CD4-positive, CD25-positive, alpha-beta regulatory T cell (primary cell): ENCODE measurements at regions not wholly inside any gene's neighbourhood (a gene's known extent, or its start where the extent isn't known, plus 50 kb on each side); places are given as distances from the start of the nearest gene placed in this dataset.

Experiments
- ATAC-seq, 2 donors: fragments of 150-1000 bp; cut with Tn5 transposase; one replicate each; pipeline ENCODE4 v1.10.0; 2021; ENCODE audit warnings: low read depth in 2 of 2, moderate number of reproducible peaks in 2 of 2, moderate library complexity in 1 of 2
- DNase-seq, 3 donors: peaks; one replicate each; pipeline versions ENCODE4 v3.0.0 to v3.0.0-alpha.2; 2012 to 2022; ENCODE audit warnings: mixed read lengths in 1 of 3
- H3K27ac ChIP-seq: one replicate; pipeline ENCODE4 v1.7.0; 2013; ENCODE audit warnings: mild to moderate bottlenecking, low read length; ENCODE audit not compliant: insufficient read depth, poor library complexity, severe bottlenecking
- H3K27me3 ChIP-seq: one replicate; pipeline ENCODE4 v1.7.0; 2013; ENCODE audit warnings: low read length; ENCODE audit not compliant: control insufficient read depth, insufficient read depth
- H3K36me3 ChIP-seq: one replicate; pipeline ENCODE4 v1.7.0; 2013; ENCODE audit warnings: mild to moderate bottlenecking, low read length, moderate library complexity; ENCODE audit not compliant: control insufficient read depth, insufficient read depth
- H3K4me1 ChIP-seq: 2 replicates; pipeline ENCODE4 v1.7.0; 2013; ENCODE audit warnings: mild to moderate bottlenecking, low read length; ENCODE audit not compliant: insufficient read depth, control insufficient read depth, poor library complexity, severe bottlenecking
- H3K4me3 ChIP-seq: one replicate; pipeline ENCODE4 v1.7.0; 2013; ENCODE audit warnings: low read depth, mild to moderate bottlenecking, low read length, moderate library complexity
- H3K9me3 ChIP-seq, 2 experiments: 1 replicate in 1 of 2; 2 replicates in 1 of 2; pipeline ENCODE4 v1.7.0; 2013; ENCODE audit warnings: low read length in 2 of 2, mild to moderate bottlenecking in 1 of 2, moderate library complexity in 1 of 2; ENCODE audit not compliant: control insufficient read depth in 2 of 2
- H3K27ac Mint-ChIP-seq, 3 donors: one replicate each; pipeline ENCODE4 v1.8.0; 2020 to 2022; ENCODE audit warnings: mild to moderate bottlenecking in 3 of 3, mixed read lengths in 3 of 3, moderate library complexity in 2 of 3
- H3K27me3 Mint-ChIP-seq: one replicate; pipeline ENCODE4 v1.8.0; 2022; ENCODE audit warnings: mild to moderate bottlenecking, mixed read lengths
- H3K36me3 Mint-ChIP-seq: one replicate; pipeline ENCODE4 v1.8.0; 2020; ENCODE audit warnings: mixed read lengths
- H3K4me1 Mint-ChIP-seq, 4 donors: one replicate each; pipeline ENCODE4 v1.8.0; 2020 to 2022; ENCODE audit warnings: mixed read lengths in 4 of 4, mild to moderate bottlenecking in 1 of 4
- H3K4me3 Mint-ChIP-seq, 4 donors: one replicate each; pipeline ENCODE4 v1.8.0; 2020 to 2022; ENCODE audit warnings: mild to moderate bottlenecking in 4 of 4, mixed read lengths in 4 of 4, moderate library complexity in 3 of 4
- H3K9me3 Mint-ChIP-seq, 7 donors: one replicate each; pipeline ENCODE4 v1.8.0; 2020 to 2022; ENCODE audit warnings: mixed read lengths in 7 of 7, mild to moderate bottlenecking in 3 of 7, moderate library complexity in 2 of 7

DNA sequence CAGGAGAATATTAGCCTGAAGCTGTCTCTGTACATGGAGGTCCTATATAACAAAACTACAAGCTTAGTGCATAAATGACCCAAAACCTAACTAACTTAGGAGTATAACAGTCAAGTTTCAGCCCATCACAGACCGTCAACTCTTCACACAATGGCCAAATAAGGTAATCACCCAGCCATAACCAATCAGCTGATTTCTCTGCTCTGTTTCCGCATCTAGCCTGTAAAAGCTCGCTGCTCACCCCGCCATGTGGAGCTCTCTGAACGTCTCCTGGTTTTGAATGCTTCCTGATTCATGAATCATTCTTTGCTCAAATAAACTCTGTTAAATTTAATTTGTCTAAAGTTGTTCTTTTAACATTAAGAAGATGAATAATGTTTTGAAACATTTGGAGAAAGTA, 593.6 kb downstream of the TMX3 start:
- no peaks in the 10 kb centered on the region for H3K9me3 ChIP-seq
- H3K4me3 ChIP-seq: no peak overlapping the region
- H3K4me3 Mint-ChIP-seq: peak overlapping the region in 1 of 4 donors; percentile 43
- no peak for ATAC-seq
- H3K4me1 Mint-ChIP-seq: no peaks in the 10 kb centered on the region
- DNase-seq: no peak
- no peaks in the 10 kb centered on the region for H3K36me3 ChIP-seq
- H3K36me3 Mint-ChIP-seq: no peaks in the 10 kb centered on the region
- peaks cover 1 to 16% (median 4%) of the 10 kb centered on the region in 7 donors for H3K9me3 Mint-ChIP-seq
- no peak overlapping the region for H3K27ac Mint-ChIP-seq
- no peak overlapping the region for H3K27ac ChIP-seq
- H3K27me3 Mint-ChIP-seq: no peaks in the 10 kb centered on the region
- H3K4me1 ChIP-seq: no peaks in the 10 kb centered on the region
- H3K27me3 ChIP-seq: no peaks in the 10 kb centered on the region

DNA sequence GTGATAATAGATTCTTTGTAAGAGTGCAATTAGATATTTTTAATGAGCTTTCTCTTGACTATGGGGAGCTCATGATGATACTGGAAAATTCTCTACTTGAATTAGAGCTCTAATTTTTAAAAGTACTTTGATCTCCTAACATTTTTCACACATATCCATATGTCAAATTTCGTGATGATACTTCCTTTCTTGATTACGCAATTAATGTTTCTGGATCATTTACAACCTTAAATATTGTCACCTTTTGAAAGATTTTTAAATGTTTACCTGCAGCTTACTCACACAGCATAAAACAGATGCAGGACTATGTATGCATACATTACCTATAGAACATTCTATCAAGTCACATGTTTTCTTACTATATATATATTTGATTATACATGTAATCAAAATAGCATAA, 598.5 kb upstream of the DSEL start:
- Histone ChIP-seq H3K9me3 (no peaks in the 10 kb centered on the region), H3K27me3 (no peaks in the 10 kb centered on the region), H3K36me3 (no peaks in the 10 kb centered on the region), H3K27ac (no peak overlapping the region), H3K4me1 (no peaks in the 10 kb centered on the region), H3K4me3 (no peak overlapping the region)
- Mint-ChIP-seq H3K36me3 (no peaks in the 10 kb centered on the region), H3K27ac (no peak overlapping the region), H3K4me3 (no peak overlapping the region), H3K4me1 (no peaks in the 10 kb centered on the region), H3K27me3 (no peaks in the 10 kb centered on the region), H3K9me3 (peaks cover 0 to 8% (median 1%) of the 10 kb centered on the region in 7 donors)
- DNase-seq: no peak
- ATAC-seq: no peak

GRCh38 chr18:68104036-68104435, 587.5 kb upstream of the DSEL start:
- no peak overlapping the region for H3K27ac Mint-ChIP-seq
- no peak overlapping the region for H3K4me3 Mint-ChIP-seq
- H3K36me3 Mint-ChIP-seq: no peaks in the 10 kb centered on the region
- H3K27me3 Mint-ChIP-seq: no peaks in the 10 kb centered on the region
- Histone ChIP-seq H3K36me3 (no peaks in the 10 kb centered on the region), H3K4me1 (no peaks in the 10 kb centered on the region), H3K27me3 (no peaks in the 10 kb centered on the region), H3K9me3 (no peaks in the 10 kb centered on the region), H3K27ac (no peak overlapping the region), H3K4me3 (no peak overlapping the region)
- ATAC-seq (no peak), DNase-seq (no peak)
- H3K9me3 Mint-ChIP-seq: peaks cover 0 to 22% (median 5%) of the 10 kb centered on the region in 7 donors
- H3K4me1 Mint-ChIP-seq: no peaks in the 10 kb centered on the region

GRCh38 chr18:68103561-68103960, 587.0 kb upstream of the DSEL start:
- H3K4me3 ChIP-seq: no peak overlapping the region

DNA sequence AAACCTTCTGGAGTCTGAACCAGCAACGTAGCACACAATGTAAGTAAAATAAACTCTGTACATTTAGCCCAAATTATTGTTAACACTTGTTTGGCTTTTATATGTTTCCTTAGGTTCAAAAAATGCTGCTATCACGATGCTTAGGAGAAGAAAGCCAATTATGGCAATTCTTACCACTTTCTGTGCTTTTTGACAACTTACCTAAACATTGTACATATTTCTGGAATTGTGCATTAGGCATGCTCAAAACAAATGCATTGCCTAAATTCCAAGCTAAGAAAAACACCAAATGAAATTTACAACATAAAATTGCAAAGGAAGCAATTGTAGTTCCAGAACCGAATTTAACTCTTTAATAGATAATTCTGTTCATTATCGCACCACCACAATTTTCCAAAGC, 585.6 kb upstream of the DSEL start:
- H3K4me1 Mint-ChIP-seq: no peaks in the 10 kb centered on the region
- H3K27me3 ChIP-seq: no peaks in the 10 kb centered on the region
- H3K4me3 ChIP-seq: no peak overlapping the region
- H3K9me3 Mint-ChIP-seq: peaks cover 0 to 12% (median 5%) of the 10 kb centered on the region in 7 donors
- H3K4me1 ChIP-seq: no peaks in the 10 kb centered on the region
- H3K27ac Mint-ChIP-seq: no peak overlapping the region
- no peaks in the 10 kb centered on the region for H3K36me3 ChIP-seq
- no peaks in the 10 kb centered on the region for H3K27me3 Mint-ChIP-seq
- no peaks in the 10 kb centered on the region for H3K36me3 Mint-ChIP-seq
- DNase-seq (no peak), ATAC-seq (no peak)
- no peak overlapping the region for H3K27ac ChIP-seq
- H3K9me3 ChIP-seq: no peaks in the 10 kb centered on the region
- no peak overlapping the region for H3K4me3 Mint-ChIP-seq

More at GRCh38 chr18:68103561-68103960, 587.0 kb upstream of the DSEL start:
- Histone ChIP-seq H3K27me3 (no peaks in the 10 kb centered on the region), H3K36me3 (no peaks in the 10 kb centered on the region), H3K9me3 (no peaks in the 10 kb centered on the region), H3K4me1 (no peaks in the 10 kb centered on the region), H3K27ac (no peak overlapping the region)
- H3K4me3 Mint-ChIP-seq: no peak overlapping the region
- H3K36me3 Mint-ChIP-seq: no peaks in the 10 kb centered on the region
- no peak for DNase-seq
- H3K27me3 Mint-ChIP-seq: no peaks in the 10 kb centered on the region
- no peak overlapping the region for H3K27ac Mint-ChIP-seq
- H3K9me3 Mint-ChIP-seq: peaks cover 0 to 22% (median 5%) of the 10 kb centered on the region in 7 donors
- no peak for ATAC-seq
- no peaks in the 10 kb centered on the region for H3K4me1 Mint-ChIP-seq

- no peaks in the 10 kb centered on the region for H3K4me1 Mint-ChIP-seq
- Histone ChIP-seq H3K27me3 (no peaks in the 10 kb centered on the region), H3K27ac (no peak overlapping the region), H3K36me3 (no peaks in the 10 kb centered on the region), H3K9me3 (no peaks in the 10 kb centered on the region), H3K4me1 (no peaks in the 10 kb centered on the region), H3K4me3 (no peak overlapping the region)
- no peak overlapping the region for H3K27ac Mint-ChIP-seq
- no peak for DNase-seq
- H3K4me3 Mint-ChIP-seq: no peak overlapping the region
- H3K9me3 Mint-ChIP-seq: peaks cover 0 to 7% (median 1%) of the 10 kb centered on the region in 7 donors
- no peaks in the 10 kb centered on the region for H3K36me3 Mint-ChIP-seq
- no peak for ATAC-seq
- no peaks in the 10 kb centered on the region for H3K27me3 Mint-ChIP-seq
Measured at GRCh38 chr18:68098655-68099054, 582.1 kb upstream of the DSEL start.

- no peaks in the 10 kb centered on the region for H3K27me3 ChIP-seq
- H3K27ac ChIP-seq: no peak overlapping the region
- no peaks in the 10 kb centered on the region for H3K36me3 Mint-ChIP-seq
- no peak for DNase-seq
- H3K4me1 ChIP-seq: no peaks in the 10 kb centered on the region
- no peaks in the 10 kb centered on the region for H3K4me1 Mint-ChIP-seq
- H3K9me3 Mint-ChIP-seq: peaks cover 0 to 8% (median 4%) of the 10 kb centered on the region in 7 donors
- no peak for ATAC-seq
- no peak overlapping the region for H3K27ac Mint-ChIP-seq
- no peaks in the 10 kb centered on the region for H3K36me3 ChIP-seq
- no peak overlapping the region for H3K4me3 ChIP-seq
- no peaks in the 10 kb centered on the region for H3K27me3 Mint-ChIP-seq
- no peak overlapping the region for H3K4me3 Mint-ChIP-seq
- peaks cover 0 to 3% of the 10 kb centered on the region in 2 experiments for H3K9me3 ChIP-seq
Measured at GRCh38 chr18:68086481-68086880, 570.0 kb upstream of the DSEL start.

GRCh38 chr18:68085251-68085650, 568.7 kb upstream of the DSEL start:
- no peaks in the 10 kb centered on the region for H3K4me1 ChIP-seq
- DNase-seq (no peak), ATAC-seq (no peak)
- Mint-ChIP-seq H3K27ac (no peak overlapping the region), H3K36me3 (no peaks in the 10 kb centered on the region), H3K27me3 (no peaks in the 10 kb centered on the region), H3K4me3 (no peak overlapping the region), H3K4me1 (no peaks in the 10 kb centered on the region), H3K9me3 (peaks cover 0 to 9% (median 4%) of the 10 kb centered on the region in 7 donors)
- H3K27me3 ChIP-seq: no peaks in the 10 kb centered on the region
- no peak overlapping the region for H3K4me3 ChIP-seq
- no peak overlapping the region for H3K27ac ChIP-seq
- no peaks in the 10 kb centered on the region for H3K36me3 ChIP-seq
- peaks cover 0 to 3% of the 10 kb centered on the region in 2 experiments for H3K9me3 ChIP-seq
